Mucosa of descending colon (tissue), 3 donors: ENCODE measurements at regions not wholly inside any gene's neighbourhood (a gene's known extent, or its start where the extent isn't known, plus 50 kb on each side); places are given as distances from the start of the nearest gene placed in this dataset.

Experiments
- ATAC-seq: fragments of 200-7000 bp; cut with Tn5 transposase; one replicate; pipeline ENCODE4 v1.9.1; 2020; ENCODE audit warnings: mild to moderate bottlenecking, moderate library complexity
- DNase-seq, 3 donors: peaks; one replicate each; pipeline ENCODE4 v3.0.0-alpha.2; 2020
- H3K36me3 ChIP-seq: fragments of 200-600 bp; one replicate; pipeline ENCODE4 v1.8.0; 2021; ENCODE audit warnings: low read depth, mild to moderate bottlenecking
- H3K4me1 ChIP-seq: fragments of 200-600 bp; one replicate; pipeline ENCODE4 v1.8.0; 2021; ENCODE audit warnings: low read depth, mild to moderate bottlenecking
- H3K4me3 ChIP-seq: fragments of 200-600 bp; one replicate; pipeline ENCODE4 v1.8.0; 2021; ENCODE audit warnings: mild to moderate bottlenecking
- H3K9me3 ChIP-seq: fragments of 200-600 bp; one replicate; pipeline ENCODE4 v1.8.0; 2021; ENCODE audit warnings: mild to moderate bottlenecking
- intact Hi-C, 2 donors: fragments of 100-400 bp; cut with DNase I in 1 of 2; cut with micrococcal nuclease in 1 of 2; formaldehyde crosslinking; loops; one replicate each; pipeline versions ENCODE4 v1.11.0 to v1.11.1; 2022; cut with DNase I, micrococcal nuclease
- TF ChIP-seq, protein P1 (sequence below): fragments of 200-600 bp; IDR thresholded peaks from one replicate; pipeline ENCODE4 v1.8.0; 2022; ENCODE audit warnings: antibody characterized with exemption, mild to moderate bottlenecking
- donor health status: DM: no; HTN: no; CAD: no; lungs with moderate emphysema.
- donor health status: DM: no; HTN: no; CAD: no.
- donor health status: DM: no; HTN: yes; CAD: no.

DNA sequence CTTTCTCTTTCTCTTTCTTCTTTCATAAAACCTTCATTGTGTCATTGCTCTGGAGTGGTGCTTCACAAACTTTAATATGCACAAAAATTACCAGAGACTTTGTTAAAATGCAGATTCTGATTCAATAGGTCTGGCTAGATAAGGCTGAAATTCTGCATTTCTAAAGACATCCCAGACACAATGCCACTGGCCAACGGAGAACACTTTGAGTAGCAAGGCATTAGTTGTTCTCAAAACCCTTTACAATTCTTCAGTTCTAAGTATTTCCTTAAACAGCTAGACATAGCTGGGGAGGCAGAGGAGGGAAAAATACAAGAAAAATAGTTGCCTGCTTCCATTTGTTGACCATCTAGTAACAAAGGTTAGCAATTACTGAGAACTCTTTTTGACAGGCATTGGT lies 101.8 kb upstream of the PIK3C3 start:
- ATAC-seq = no peak
- Histone ChIP-seq H3K4me3 (no peak overlapping the region), H3K36me3 (no peaks in the 10 kb centered on the region), H3K4me1 (no peaks in the 10 kb centered on the region), H3K9me3 (no peaks in the 10 kb centered on the region)
- intact Hi-C loops = no loop called here
- TF ChIP-seq, protein P1, sequence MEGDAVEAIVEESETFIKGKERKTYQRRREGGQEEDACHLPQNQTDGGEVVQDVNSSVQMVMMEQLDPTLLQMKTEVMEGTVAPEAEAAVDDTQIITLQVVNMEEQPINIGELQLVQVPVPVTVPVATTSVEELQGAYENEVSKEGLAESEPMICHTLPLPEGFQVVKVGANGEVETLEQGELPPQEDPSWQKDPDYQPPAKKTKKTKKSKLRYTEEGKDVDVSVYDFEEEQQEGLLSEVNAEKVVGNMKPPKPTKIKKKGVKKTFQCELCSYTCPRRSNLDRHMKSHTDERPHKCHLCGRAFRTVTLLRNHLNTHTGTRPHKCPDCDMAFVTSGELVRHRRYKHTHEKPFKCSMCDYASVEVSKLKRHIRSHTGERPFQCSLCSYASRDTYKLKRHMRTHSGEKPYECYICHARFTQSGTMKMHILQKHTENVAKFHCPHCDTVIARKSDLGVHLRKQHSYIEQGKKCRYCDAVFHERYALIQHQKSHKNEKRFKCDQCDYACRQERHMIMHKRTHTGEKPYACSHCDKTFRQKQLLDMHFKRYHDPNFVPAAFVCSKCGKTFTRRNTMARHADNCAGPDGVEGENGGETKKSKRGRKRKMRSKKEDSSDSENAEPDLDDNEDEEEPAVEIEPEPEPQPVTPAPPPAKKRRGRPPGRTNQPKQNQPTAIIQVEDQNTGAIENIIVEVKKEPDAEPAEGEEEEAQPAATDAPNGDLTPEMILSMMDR = no peak
- no peak for DNase-seq

DNA sequence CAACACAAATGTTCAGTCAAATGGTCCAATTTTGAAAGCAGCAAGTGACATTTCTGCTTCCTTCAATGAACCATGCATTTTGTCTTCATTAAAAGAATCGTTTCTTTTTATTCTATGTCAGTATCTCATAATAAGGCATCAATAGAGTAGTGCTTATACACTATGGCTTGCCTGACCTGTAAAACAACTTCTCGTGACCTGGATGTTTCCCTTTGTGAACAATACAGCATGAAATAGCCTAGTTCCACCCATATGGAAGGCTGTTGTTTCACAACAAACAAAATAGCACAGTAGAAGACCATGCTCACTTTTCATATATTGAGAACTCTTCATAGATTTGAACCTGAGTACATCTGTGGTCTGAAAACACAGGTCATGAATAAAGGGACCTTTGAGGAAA lies 104.3 kb upstream of the PIK3C3 start:
- no peak for ATAC-seq

DNA sequence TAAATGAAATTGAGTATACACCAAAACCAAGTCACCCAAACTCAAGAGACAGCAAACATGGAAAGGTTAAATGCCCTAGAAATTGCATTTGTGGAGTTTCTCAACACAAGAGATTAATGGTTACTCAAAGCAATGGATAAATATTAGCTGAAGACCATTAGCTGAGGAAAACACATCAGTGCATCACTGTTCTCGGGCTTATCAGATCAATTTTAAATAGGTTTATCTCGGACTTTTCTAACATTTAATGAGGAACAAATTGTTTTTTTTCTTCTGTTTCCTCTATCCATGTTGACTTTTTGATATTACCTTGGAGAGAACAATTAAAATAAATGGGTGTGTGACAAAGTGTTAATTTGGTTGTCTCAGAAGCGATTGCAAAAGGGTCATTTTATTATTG lies 105.4 kb upstream of the PIK3C3 start:
- no peak for ATAC-seq
- no peak for DNase-seq
- Histone ChIP-seq H3K36me3 (no peaks in the 10 kb centered on the region), H3K4me3 (no peak overlapping the region), H3K9me3 (no peaks in the 10 kb centered on the region), H3K4me1 (no peaks in the 10 kb centered on the region)
- TF ChIP-seq, protein P1 = no peak
- intact Hi-C loops = no loop called here

More for the DNA sequence above, 104.3 kb upstream of the PIK3C3 start:
- H3K4me1 ChIP-seq = no peaks in the 10 kb centered on the region
- no peaks in the 10 kb centered on the region for H3K36me3 ChIP-seq
- no peak overlapping the region for H3K4me3 ChIP-seq
- DNase-seq = no peak
- H3K9me3 ChIP-seq = no peaks in the 10 kb centered on the region
- intact Hi-C loops = no loop called here
- TF ChIP-seq, protein P1 = no peak

DNA sequence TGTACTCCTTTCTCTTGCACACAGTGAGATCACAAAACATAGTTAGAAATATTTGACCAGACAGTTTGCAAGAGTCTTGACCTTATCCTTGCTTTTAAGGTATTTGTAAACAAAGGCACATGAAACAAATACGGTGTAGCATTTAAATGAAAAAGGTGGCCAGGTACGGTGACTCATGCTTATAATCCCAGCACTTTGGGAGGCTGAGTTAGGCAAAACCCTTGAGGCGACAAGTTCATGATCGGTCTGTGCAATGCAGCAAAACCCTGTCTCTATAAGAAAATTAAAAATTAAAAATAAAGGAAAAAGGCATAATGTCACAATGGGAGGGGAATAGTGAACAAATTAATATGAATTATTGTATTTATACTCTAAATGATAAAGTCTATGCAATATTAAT lies 109.5 kb upstream of the PIK3C3 start:
- Histone ChIP-seq H3K4me3 (no peak overlapping the region), H3K36me3 (no peaks in the 10 kb centered on the region), H3K4me1 (no peaks in the 10 kb centered on the region), H3K9me3 (no peaks in the 10 kb centered on the region)
- TF ChIP-seq, protein P1 = no peak
- intact Hi-C loops = no loop called here
- DNase-seq (no peak), ATAC-seq (no peak)

DNA sequence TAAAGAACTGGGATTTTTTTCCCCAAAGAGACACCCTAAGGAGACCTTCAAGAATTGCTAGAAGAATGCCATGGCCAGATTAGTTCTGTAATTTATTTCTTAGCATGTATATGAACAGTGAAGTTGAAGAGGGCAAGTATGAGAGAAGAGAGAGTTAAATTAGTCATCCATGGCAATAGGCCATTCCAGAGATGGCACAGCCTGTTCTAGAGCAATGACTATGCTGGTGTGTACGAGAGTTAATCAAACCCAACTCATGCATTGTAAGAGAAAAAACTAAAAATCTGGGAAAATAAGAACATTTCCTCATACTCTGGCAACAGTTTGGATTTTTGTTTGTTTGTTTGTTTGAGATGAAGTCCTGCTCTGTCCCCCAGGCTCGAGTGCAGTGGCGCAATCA lies 112.1 kb upstream of the PIK3C3 start:
- ATAC-seq (no peak), DNase-seq (no peak)
- Histone ChIP-seq H3K9me3 (no peaks in the 10 kb centered on the region), H3K4me1 (no peaks in the 10 kb centered on the region), H3K36me3 (no peaks in the 10 kb centered on the region), H3K4me3 (no peak overlapping the region)
- intact Hi-C loops = no loop called here
- TF ChIP-seq, protein P1 = no peak
